HAP-1 (cell line): ENCODE measurements at regions not wholly inside any gene's neighbourhood (a gene's known extent, or its start where the extent isn't known, plus 50 kb on each side); places are given as distances from the start of the nearest gene placed in this dataset.

Experiments used
- DNase-seq, 2 experiments: peaks; one replicate each; pipeline ENCODE4 v3.0.0-alpha.2; 2016 to 2020; ENCODE audit warnings: low spot score in 2 of 2
- H3K27me3 ChIP-seq: fragments of 250-450 bp; sonication (Bioruptor Pico); 2 replicates; pipeline ENCODE4 v1.5.1; 2020; ENCODE audit warnings: low read depth, mild to moderate bottlenecking, moderate library complexity
- H3K36me3 ChIP-seq: fragments of 250-450 bp; sonication (Bioruptor Pico); replicated peaks from 2 replicates; pipeline ENCODE4 v1.5.1; 2020; ENCODE audit warnings: mild to moderate bottlenecking
- H3K4me1 ChIP-seq: fragments of 250-450 bp; sonication (Bioruptor Pico); 2 replicates; pipeline ENCODE4 v1.5.1; 2020; ENCODE audit warnings: mild to moderate bottlenecking
- H3K4me3 ChIP-seq: fragments of 250-450 bp; sonication (Bioruptor Pico); 2 replicates; pipeline ENCODE4 v1.5.1; 2020; ENCODE audit warnings: mild to moderate bottlenecking, moderate library complexity
- H3K9me3 ChIP-seq: fragments of 250-450 bp; sonication (Bioruptor Pico); 2 replicates; pipeline ENCODE4 v1.5.1; 2020; ENCODE audit warnings: mild to moderate bottlenecking, moderate library complexity
- in situ Hi-C: fragments of 300-500 bp; cut with MboI; formaldehyde crosslinking; loops from 3 replicates; pipeline ENCODE4 v1.14.3; 2020; ENCODE audit warnings: low sequenced_read_pairs, inconsistent platforms, mixed read lengths

DNA sequence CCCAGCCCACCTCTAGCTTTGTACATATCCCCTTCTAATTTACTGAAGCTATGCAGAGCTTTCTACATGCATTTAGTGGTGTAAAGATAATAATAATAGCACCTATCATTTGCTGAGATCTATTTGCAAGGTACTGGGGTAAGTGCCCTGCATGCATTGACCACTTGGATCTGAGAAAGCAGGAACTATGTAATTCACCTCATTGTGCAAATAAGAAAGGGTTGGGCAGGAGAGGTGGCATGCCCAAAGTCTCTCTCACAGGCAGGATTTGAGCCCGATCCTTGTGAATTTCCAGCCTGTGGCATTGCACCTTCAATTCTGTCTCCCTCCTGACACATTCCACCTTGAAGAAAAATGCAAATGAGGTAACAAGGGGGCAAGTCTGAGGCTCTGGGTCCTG, 352.3 kb upstream of the EEF2KMT start:
- H3K36me3 ChIP-seq, result no peaks in the 10 kb centered on the region
- H3K27me3 ChIP-seq, result no peaks in the 10 kb centered on the region
- H3K4me3 ChIP-seq, result no peak overlapping the region
- H3K4me1 ChIP-seq, result no peaks in the 10 kb centered on the region
- in situ Hi-C loops, result no loop called here
- H3K9me3 ChIP-seq, result no peaks in the 10 kb centered on the region; the same call in 1 of the 2 replicates
- no peak for DNase-seq

GRCh38 chr16:5448798-5449197, 351.2 kb upstream of the EEF2KMT start:
- in situ Hi-C loops, result no loop called here

DNA sequence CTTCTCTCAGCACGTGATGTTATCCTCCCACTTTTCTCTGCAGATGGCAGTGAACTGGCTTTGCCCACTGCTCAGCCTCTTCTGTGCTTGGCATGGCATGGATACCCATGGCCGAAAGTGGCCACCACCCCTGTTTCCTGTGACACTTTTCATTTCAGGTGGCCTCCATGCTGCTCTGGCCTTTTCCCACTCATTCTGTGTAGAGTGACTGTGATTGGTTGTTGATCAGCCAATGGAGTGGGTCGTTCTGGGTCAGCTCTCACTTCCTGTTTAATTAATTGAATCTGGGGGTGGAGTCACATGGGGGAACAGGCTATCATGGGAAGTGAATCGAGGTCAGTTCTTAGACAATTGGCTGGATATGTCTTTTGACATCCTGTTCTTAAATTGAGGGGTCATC, 350.1 kb upstream of the EEF2KMT start:
- H3K4me3 ChIP-seq, result no peak overlapping the region
- no peaks in the 10 kb centered on the region for H3K4me1 ChIP-seq
- in situ Hi-C loops, result no loop called here
- no peaks in the 10 kb centered on the region for H3K27me3 ChIP-seq
- no peaks in the 10 kb centered on the region; the same call in 1 of the 2 replicates for H3K9me3 ChIP-seq
- DNase-seq, result no peak
- H3K36me3 ChIP-seq, result no peaks in the 10 kb centered on the region

More at GRCh38 chr16:5448798-5449197, 351.2 kb upstream of the EEF2KMT start:
- Histone ChIP-seq H3K36me3 (no peaks in the 10 kb centered on the region), H3K9me3 (no peaks in the 10 kb centered on the region; the same call in 1 of the 2 replicates), H3K4me1 (no peaks in the 10 kb centered on the region), H3K4me3 (no peak overlapping the region), H3K27me3 (no peaks in the 10 kb centered on the region)
- DNase-seq, result no peak

DNA sequence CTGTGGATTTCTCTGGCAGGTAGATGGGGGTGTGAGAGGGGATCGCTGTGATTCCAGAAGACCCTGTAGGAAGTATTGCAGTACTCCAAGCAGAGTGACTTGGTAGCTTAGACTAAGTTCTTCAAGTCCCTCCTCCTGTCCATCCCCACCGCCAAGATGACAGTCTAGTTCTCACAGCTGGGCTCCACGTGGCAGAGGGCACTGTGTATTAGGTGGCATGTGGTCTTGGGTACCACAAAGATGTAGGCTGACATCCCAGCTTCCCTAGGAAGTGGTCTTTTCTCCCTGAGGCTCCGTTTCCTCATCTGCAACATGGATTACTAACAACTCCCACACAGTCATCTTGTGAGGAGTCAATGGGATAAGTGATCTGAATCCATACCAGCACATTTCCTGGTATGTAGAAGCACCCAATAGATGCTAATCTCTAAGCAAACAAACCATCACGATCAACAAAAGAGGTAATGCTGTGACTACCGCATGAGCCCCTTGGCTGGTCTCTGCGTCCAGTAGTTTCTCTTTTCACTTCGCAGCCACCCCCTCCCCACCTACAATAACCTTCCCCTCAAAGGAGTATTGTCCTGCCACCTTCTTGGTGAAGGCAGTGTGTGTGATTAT, 349.1 kb upstream of the EEF2KMT start:
- Histone ChIP-seq H3K9me3 (no peaks in the 10 kb centered on the region; the same call in 1 of the 2 replicates), H3K27me3 (no peaks in the 10 kb centered on the region), H3K4me3 (no peak overlapping the region), H3K36me3 (no peaks in the 10 kb centered on the region), H3K4me1 (no peaks in the 10 kb centered on the region)
- DNase-seq, result no peak
- in situ Hi-C loops, result no loop called here

DNA sequence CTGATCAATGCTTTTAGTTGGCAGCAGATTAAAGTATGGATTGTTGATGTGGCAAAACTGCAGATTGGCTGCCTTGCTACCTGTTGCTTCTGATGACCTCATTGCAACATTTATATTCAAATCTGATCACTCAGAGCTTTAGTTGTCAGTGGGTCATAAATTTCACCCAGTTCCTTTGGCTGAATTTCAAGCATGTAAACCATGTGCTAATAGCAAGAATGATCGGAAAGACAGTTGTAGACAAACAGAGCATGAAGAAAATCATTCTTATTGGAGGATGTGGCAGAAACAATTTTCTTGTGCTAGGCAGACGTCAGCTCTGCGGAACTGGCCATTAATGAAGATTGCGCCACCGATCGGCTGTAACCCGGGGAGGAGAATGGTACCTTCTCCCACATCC, 346.6 kb upstream of the EEF2KMT start:
- no peaks in the 10 kb centered on the region for H3K27me3 ChIP-seq
- no peaks in the 10 kb centered on the region for H3K4me1 ChIP-seq
- no peak for DNase-seq
- H3K9me3 ChIP-seq, result no peaks in the 10 kb centered on the region
- in situ Hi-C loops, result no loop called here
- no peaks in the 10 kb centered on the region for H3K36me3 ChIP-seq
- H3K4me3 ChIP-seq, result no peak overlapping the region

GRCh38 chr16:5442986-5443385, 345.4 kb upstream of the EEF2KMT start:
- in situ Hi-C loops, result no loop called here
- H3K36me3 ChIP-seq, result no peaks in the 10 kb centered on the region
- DNase-seq, result no peak
- H3K4me1 ChIP-seq, result no peaks in the 10 kb centered on the region
- no peaks in the 10 kb centered on the region for H3K9me3 ChIP-seq
- H3K27me3 ChIP-seq, result no peaks in the 10 kb centered on the region
- H3K4me3 ChIP-seq, result no peak overlapping the region

DNA sequence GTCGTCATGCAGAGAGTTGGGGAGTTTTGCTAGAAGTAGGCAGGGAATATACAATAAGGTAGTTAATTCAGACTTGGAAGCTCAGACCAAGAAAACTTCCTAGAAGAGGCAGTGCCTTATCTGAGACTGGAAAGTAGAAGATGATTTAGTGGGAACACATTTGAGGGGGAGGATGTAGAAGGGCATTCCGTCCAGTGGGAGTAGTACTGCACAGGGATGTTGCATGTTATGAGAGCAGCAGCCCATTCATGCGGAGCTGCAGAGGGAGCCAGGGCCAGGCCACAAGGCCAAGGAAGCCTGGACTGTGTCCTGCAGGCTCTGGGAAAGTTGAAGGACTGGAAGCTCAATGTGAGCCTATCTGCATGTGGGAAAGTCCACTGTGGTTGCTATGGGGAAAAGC, 344.5 kb upstream of the EEF2KMT start:
- H3K9me3 ChIP-seq, result no peaks in the 10 kb centered on the region

DNA sequence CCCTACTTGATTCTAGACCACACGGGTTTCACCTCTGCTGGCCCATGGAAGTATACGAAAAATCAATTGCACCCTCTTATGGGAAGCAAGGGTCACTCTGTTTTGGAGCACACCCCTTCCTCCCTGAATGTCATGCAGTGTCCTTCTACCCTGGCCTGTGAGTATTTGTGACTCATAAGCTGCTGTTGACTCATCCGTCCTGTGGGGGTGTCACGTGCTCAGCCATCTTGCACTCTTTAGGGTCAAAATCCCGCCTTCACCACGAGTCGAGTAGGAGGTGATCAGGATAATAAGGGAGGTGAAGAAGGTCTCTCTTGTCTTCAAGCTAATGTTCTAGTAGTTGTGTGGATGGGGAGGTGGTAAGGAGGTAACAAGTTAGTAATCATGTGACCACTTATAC, 341.0 kb upstream of the EEF2KMT start:
- Histone ChIP-seq H3K4me1 (no peaks in the 10 kb centered on the region), H3K27me3 (no peaks in the 10 kb centered on the region), H3K9me3 (no peaks in the 10 kb centered on the region), H3K4me3 (no peak overlapping the region), H3K36me3 (no peaks in the 10 kb centered on the region)
- no peak for DNase-seq
- in situ Hi-C loops, result no loop called here

More for the DNA sequence above, 344.5 kb upstream of the EEF2KMT start:
- H3K27me3 ChIP-seq, result no peaks in the 10 kb centered on the region
- H3K36me3 ChIP-seq, result no peaks in the 10 kb centered on the region
- no peaks in the 10 kb centered on the region for H3K4me1 ChIP-seq
- in situ Hi-C loops, result no loop called here
- no peak for DNase-seq
- H3K4me3 ChIP-seq, result no peak overlapping the region

DNA sequence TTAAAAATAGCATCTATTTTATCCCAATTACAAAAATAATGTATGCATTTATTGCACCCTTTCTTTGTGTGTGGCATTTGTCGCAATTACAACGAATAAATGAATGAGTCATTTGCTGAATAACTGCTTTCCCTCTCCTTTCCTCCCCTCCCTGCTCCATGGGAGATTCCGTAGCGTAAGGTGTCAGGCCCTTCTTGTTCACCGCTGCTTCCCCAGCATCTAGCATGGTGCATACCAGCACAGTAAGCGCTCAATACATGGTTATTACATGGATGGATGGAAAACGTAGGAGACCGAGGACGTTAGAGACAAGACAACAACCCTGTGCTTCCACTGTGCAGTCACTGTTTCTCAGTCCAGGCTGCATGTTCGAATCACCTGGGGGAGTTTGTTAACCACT, 336.0 kb upstream of the EEF2KMT start:
- Histone ChIP-seq H3K9me3 (no peaks in the 10 kb centered on the region), H3K4me1 (no peaks in the 10 kb centered on the region), H3K4me3 (no peak overlapping the region), H3K27me3 (no peaks in the 10 kb centered on the region), H3K36me3 (no peaks in the 10 kb centered on the region)
- in situ Hi-C loops, result no loop called here
- no peak for DNase-seq

GRCh38 chr16:5432166-5432565, 334.6 kb upstream of the EEF2KMT start:
- no peaks in the 10 kb centered on the region for H3K9me3 ChIP-seq
- no peak overlapping the region for H3K4me3 ChIP-seq
- no peak for DNase-seq
- H3K36me3 ChIP-seq, result no peaks in the 10 kb centered on the region
- H3K27me3 ChIP-seq, result no peaks in the 10 kb centered on the region
- in situ Hi-C loops, result no loop called here
- no peaks in the 10 kb centered on the region for H3K4me1 ChIP-seq

GRCh38 chr16:5430598-5430997, 333.0 kb upstream of the EEF2KMT start:
- H3K4me1 ChIP-seq, result no peaks in the 10 kb centered on the region
- H3K36me3 ChIP-seq, result no peaks in the 10 kb centered on the region
- in situ Hi-C loops, result no loop called here
- no peak overlapping the region for H3K4me3 ChIP-seq
- no peaks in the 10 kb centered on the region for H3K27me3 ChIP-seq
- no peak for DNase-seq
- no peaks in the 10 kb centered on the region for H3K9me3 ChIP-seq

DNA sequence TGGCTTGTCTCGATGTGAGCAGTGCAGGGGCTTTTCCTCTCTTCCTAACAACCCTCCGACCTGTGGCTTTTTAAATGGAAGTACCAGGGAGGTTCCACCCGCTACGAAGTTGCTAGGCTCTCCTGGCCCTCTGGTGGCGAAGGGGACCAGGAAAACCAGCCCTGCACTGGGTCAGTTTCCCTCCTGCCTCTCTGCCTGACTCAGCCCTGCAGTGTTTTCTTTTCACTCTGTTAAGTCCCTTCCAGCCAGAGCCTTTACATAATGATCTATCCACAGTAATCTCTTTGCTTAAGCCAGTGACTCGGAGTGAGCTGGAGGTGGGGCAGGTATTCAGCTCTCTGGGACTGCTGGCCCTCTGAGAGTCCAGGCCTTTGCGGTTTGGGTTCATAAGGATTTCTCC, 331.3 kb upstream of the EEF2KMT start:
- no peaks in the 10 kb centered on the region for H3K36me3 ChIP-seq
- no peaks in the 10 kb centered on the region for H3K9me3 ChIP-seq
- H3K4me1 ChIP-seq, result no peaks in the 10 kb centered on the region
- H3K27me3 ChIP-seq, result no peaks in the 10 kb centered on the region
- H3K4me3 ChIP-seq, result no peak overlapping the region
- in situ Hi-C loops, result no loop called here
- no peak for DNase-seq

- Histone ChIP-seq H3K4me1 (no peaks in the 10 kb centered on the region), H3K4me3 (no peak overlapping the region), H3K36me3 (no peaks in the 10 kb centered on the region), H3K27me3 (no peaks in the 10 kb centered on the region), H3K9me3 (no peaks in the 10 kb centered on the region)
- no peak for DNase-seq
- in situ Hi-C loops, result no loop called here
Measured at GRCh38 chr16:5427571-5427970, 330.0 kb upstream of the EEF2KMT start.

DNA sequence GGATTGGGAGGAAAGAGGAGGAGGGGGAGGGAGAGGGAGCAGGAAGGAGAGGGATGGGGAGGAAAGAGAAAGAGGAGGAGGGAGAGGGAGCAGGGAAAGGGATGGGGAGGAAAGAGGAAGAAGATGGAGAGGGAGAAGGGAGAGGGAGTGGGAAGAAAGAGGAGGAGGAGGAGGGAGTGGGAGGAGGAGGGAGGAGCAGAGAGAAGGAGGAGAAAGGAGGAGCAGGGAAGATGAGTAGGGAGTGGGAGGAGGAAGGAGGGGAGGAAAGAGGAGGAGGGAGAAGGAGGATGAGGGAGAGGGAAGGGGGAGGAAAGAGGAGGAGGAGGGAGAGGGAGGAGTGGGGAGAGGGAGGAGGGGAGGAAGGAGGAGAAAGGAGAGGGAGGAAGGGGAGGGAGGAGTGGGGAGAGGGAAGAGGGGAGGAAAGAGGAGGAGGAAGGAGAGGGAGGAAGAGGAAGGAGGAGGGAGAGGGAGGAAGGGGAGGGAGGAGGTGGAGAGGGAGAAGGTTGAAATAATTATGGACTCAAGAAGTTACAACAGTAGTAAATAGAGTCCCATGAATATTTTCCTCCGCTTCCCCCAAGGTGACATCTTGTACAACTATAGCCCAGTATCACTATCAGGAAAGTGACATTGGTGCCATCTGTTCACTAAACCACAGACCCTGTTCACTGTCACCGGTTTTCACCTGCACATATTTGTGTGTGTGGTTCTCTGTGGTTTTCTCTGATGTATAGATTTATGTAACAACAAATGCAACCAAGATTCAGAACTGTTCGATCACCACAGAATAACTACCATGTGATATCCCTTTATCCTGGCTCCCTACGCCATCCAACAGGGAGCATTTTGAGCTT, 325.3 kb upstream of the EEF2KMT start:
- DNase-seq, result no peak

More for the DNA sequence above, 325.3 kb upstream of the EEF2KMT start:
- no peaks in the 10 kb centered on the region for H3K9me3 ChIP-seq
- in situ Hi-C loops, result no loop called here
- no peaks in the 10 kb centered on the region for H3K4me1 ChIP-seq
- no peak overlapping the region for H3K4me3 ChIP-seq
- no peaks in the 10 kb centered on the region for H3K27me3 ChIP-seq
- no peaks in the 10 kb centered on the region for H3K36me3 ChIP-seq
